ENCODE measurements at regions not wholly inside any gene's neighbourhood (a gene's known extent, or its start where the extent isn't known, plus 50 kb on each side); places are given as distances from the start of the nearest gene placed in this dataset.
A peak's percentile ranks its signal among the peaks of the same experiment; 100 is the strongest.
"Not testable (repeated sequence)": the region's sequence is repeated elsewhere in the genome, so short reads cannot be mapped to it uniquely, and the experiment has no call there.

DNA sequence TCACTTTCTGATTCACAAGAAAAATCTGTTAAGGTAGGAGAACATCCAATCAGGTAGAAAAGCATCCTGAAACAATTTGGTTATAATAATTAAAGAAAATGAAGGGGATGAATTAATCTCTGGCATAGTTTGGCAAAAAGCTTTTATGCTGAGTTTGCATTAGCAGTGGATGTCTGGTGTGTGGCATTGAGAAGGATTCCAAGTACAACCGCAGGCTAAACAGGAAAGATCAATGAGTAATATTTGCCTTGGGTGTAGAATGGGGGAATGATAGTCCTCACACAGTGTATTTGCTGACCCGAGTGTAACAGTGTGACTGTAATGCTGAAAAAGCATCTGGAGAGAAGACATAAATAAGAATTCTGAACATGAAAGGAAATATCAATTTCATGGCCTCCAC lies 68.3 kb upstream of the SESTD1 start:
- intact Hi-C loops (cut with DNase I) = loop anchor here in 1 of 4 donors (10.0 kb wide), 1 partner anchor 58 kb away; no protein-coding TSS in a partner anchor
- ATAC-seq = no peak
- Histone ChIP-seq H3K4me1 (ENCODE audit: control insufficient read depth, insufficient read depth, low read length) (no peaks in the 10 kb centered on the region), H3K4me3 (ENCODE audit: low read length) (no peak overlapping the region), H3K27me3 (ENCODE audit: control insufficient read depth, insufficient read depth) (no peaks in the 10 kb centered on the region), H3K9me3 (ENCODE audit: control insufficient read depth, low read length) (no peaks in the 10 kb centered on the region), H3K27ac (ENCODE audit: low read length) (no peak overlapping the region)
- DNase-seq = no peak
- 60% methylated on average over 2 of the region's 2 CpGs for WGBS

DNA sequence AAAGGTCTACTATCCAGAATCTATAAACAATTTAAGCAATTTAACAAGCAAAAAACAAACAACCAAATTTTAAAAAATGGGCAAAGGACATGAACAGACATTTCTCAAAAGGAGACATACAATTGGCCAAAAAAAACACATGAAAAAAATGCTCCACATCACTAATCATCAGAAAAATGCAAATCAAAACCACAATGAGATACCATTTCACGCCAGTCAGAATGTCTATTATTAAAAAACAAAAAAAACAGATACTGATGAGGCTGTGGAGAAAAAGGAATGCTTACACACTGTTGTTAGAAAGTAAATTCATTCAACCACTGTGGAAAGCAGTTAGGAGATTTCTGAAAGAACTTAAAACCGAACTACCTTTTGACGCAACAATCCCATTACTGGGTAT lies 66.4 kb upstream of the SESTD1 start:
- 92% methylated on average over 3 of the region's 3 CpGs for WGBS
- intact Hi-C loops (cut with DNase I) = loop anchor here in 1 of 4 donors (10.0 kb wide), 1 partner anchor 56 kb away; no protein-coding TSS in a partner anchor
- no peak overlapping the region for H3K4me3 ChIP-seq (ENCODE audit: low read length)
- H3K4me1 ChIP-seq (ENCODE audit: control insufficient read depth, insufficient read depth, low read length) = no peaks in the 10 kb centered on the region
- DNase-seq (no peak), ATAC-seq (no peak)
- H3K27ac ChIP-seq (ENCODE audit: low read length) = no peak overlapping the region
- no peaks in the 10 kb centered on the region for H3K27me3 ChIP-seq (ENCODE audit: control insufficient read depth, insufficient read depth)
- H3K9me3 ChIP-seq (ENCODE audit: control insufficient read depth, low read length) = no peaks in the 10 kb centered on the region

DNA sequence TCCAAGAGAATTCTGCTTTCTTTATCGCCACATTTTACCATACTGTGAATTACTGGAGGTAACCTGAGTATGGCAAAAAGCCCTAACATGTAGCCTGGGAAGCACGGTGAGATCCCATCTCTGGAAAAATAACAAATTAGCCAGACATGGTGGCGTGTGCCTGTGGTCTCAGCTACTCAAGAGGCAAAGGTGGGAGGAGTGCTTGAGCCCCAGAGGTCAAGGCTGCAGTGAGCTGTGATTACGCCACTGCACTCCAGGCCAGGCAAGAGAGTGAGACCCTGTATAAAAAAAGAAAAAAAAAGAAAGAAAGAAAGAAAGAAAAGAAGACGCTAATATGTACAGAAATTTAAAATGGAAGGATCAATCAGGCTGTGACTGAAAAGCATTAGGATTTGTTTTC lies 57.7 kb upstream of the SESTD1 start:
- no peak overlapping the region for H3K4me3 ChIP-seq (ENCODE audit: low read length)
- intact Hi-C loops (cut with DNase I) = no loop called here

DNA sequence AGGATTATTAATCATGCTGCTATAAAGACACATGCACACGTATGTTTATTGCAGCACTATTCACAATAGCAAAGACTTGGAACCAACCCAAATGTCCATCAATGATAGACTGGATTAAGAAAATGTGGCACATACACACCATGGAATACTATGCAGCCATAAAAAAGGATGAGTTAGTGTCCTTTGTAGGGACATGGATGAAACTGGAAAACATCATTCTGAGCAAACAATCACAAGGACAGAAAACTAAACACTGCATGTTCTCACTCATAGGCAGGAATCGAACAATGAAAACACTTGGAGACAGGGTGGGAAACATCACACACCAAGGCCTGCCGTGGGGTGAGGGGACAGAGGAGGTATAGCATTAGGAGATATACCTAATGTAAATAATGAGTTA lies 56.4 kb upstream of the SESTD1 start:
- H3K27ac ChIP-seq (ENCODE audit: low read length); H3K27me3 ChIP-seq (ENCODE audit: control insufficient read depth, insufficient read depth); DNase-seq; H3K4me3 ChIP-seq (ENCODE audit: low read length); ATAC-seq; H3K9me3 ChIP-seq (ENCODE audit: control insufficient read depth, low read length); H3K4me1 ChIP-seq (ENCODE audit: control insufficient read depth, insufficient read depth, low read length); intact Hi-C loops (cut with DNase I): not testable (repeated sequence)
- 90% methylated on average over 3 of the region's 3 CpGs for WGBS

More for the DNA sequence above, 57.7 kb upstream of the SESTD1 start:
- no peaks in the 10 kb centered on the region for H3K4me1 ChIP-seq (ENCODE audit: control insufficient read depth, insufficient read depth, low read length)
- no peak for ATAC-seq
- H3K27ac ChIP-seq (ENCODE audit: low read length) = no peak overlapping the region
- no peaks in the 10 kb centered on the region for H3K9me3 ChIP-seq (ENCODE audit: control insufficient read depth, low read length)
- H3K27me3 ChIP-seq (ENCODE audit: control insufficient read depth, insufficient read depth) = no peaks in the 10 kb centered on the region
- WGBS = 89% methylated on average over 5 of the region's 5 CpGs
- DNase-seq = no peak

DNA sequence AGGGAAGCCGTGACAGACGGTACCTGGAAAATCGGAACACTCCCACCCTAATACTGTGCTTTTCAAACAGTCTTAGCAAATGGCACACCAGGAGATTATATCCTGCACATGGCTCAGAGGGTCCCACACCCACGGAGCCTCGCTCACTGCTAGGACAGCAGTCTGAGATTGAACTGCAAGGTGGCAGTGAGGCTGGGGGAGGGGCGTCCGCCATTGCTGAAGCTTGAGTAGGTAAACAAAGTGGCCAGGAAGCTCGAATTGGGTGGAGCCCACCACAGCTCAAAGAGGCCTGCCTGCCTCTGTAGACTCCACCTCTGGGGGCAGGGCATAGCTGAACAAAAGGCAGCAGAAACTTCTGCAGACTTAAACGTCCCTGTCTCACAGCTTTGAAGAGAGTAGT lies 50.1 kb upstream of the SESTD1 start:
- 83% methylated on average over 9 of the region's 9 CpGs for WGBS
- H3K27me3 ChIP-seq (ENCODE audit: control insufficient read depth, insufficient read depth); H3K9me3 ChIP-seq (ENCODE audit: control insufficient read depth, low read length); intact Hi-C loops (cut with DNase I); H3K27ac ChIP-seq (ENCODE audit: low read length); H3K4me3 ChIP-seq (ENCODE audit: low read length); ATAC-seq; H3K4me1 ChIP-seq (ENCODE audit: control insufficient read depth, insufficient read depth, low read length): not testable (repeated sequence)
- DNase-seq = peak in 1 of 3 donors; percentile 37

Measured in right cardiac atrium (tissue), 5 donors.